H1 (cell line): ENCODE measurements at regions not wholly inside any gene's neighbourhood (a gene's known extent, or its start where the extent isn't known, plus 50 kb on each side); places are given as distances from the start of the nearest gene placed in this dataset.

ENCODE experiments used
- CTCF ChIA-PET: fragments of 300-600 bp; sonication (Branson Sonifier 250); formaldehyde crosslinking; loops from one replicate; lab custom pipeline; 2021; ENCODE audit not compliant: partially characterized antibody; lab: Charles Lee
- POLR2A ChIA-PET: fragments of 300-600 bp; sonication (Branson Sonifier 250); formaldehyde crosslinking; loops from one replicate; lab custom pipeline; 2021; ENCODE audit warnings: inconsistent platforms; ENCODE audit not compliant: partially characterized antibody; lab: Charles Lee
- DNase-seq, 2 experiments: peaks; one replicate each; pipeline versions ENCODE4 v3.0.0 to v3.0.0-alpha.2; 2010 to 2022; ENCODE audit warnings: low spot score in 2 of 2, low read depth in 1 of 2, mixed read lengths in 1 of 2
- FAIRE-seq: peaks from 2 replicates; lab custom pipeline; 2011; peaks lifted over from hg19 to GRCh38; lab: Jason Lieb, UNC
- H2AFZ ChIP-seq: 2 replicates; pipeline ENCODE4 v1.8.1; 2012; ENCODE audit warnings: low read length, inconsistent platforms
- H2AK5ac ChIP-seq: 2 replicates; pipeline ENCODE4 v1.6.1; 2013; ENCODE audit warnings: low read depth, low read length
- H2BK120ac ChIP-seq: replicated peaks from 2 replicates; pipeline ENCODE3; 2013; ENCODE audit warnings: low read depth, low read length, inconsistent platforms
- H2BK12ac ChIP-seq: 2 replicates; pipeline ENCODE4 v1.6.1; 2013; ENCODE audit warnings: low read depth, low read length
- H2BK15ac ChIP-seq: 2 replicates; pipeline ENCODE4 v1.6.1; 2013; ENCODE audit warnings: low read length
- H2BK20ac ChIP-seq: 2 replicates; pipeline ENCODE4 v1.6.1; 2013; ENCODE audit warnings: low read length
- H2BK5ac ChIP-seq: 2 replicates; pipeline ENCODE4 v1.6.1; 2013; ENCODE audit warnings: low read depth, low read length
- H3K14ac ChIP-seq: 2 replicates; pipeline ENCODE4 v1.6.1; 2013; ENCODE audit warnings: inconsistent platforms; ENCODE audit not compliant: insufficient read length
- H3K18ac ChIP-seq: 2 replicates; pipeline ENCODE4 v1.6.1; 2013; ENCODE audit warnings: low read length; ENCODE audit errors: extremely low read depth
- H3K23ac ChIP-seq: 2 replicates; pipeline ENCODE4 v1.6.1; 2013; ENCODE audit warnings: inconsistent platforms; ENCODE audit not compliant: insufficient read length
- H3K23me2 ChIP-seq: 2 replicates; pipeline ENCODE4 v1.6.1; 2013; ENCODE audit warnings: low read depth, low read length
- H3K27ac ChIP-seq: 2 replicates; pipeline ENCODE4 v1.6.1; 2011; ENCODE audit warnings: low read depth, low read length, inconsistent platforms
- H3K27me3 ChIP-seq, 4 experiments: replicated peaks in 1 of 4; 1 replicate in 1 of 4; 2 replicates in 3 of 4; pipeline versions ENCODE4 v1.6.1 to v1.8.1; 2011 to 2013; ENCODE audit warnings: low read length in 3 of 4, mild to moderate bottlenecking in 3 of 4, inconsistent platforms in 2 of 4, mixed read lengths in 2 of 4, moderate library complexity in 1 of 4; ENCODE audit not compliant: control insufficient read depth in 3 of 4, insufficient read depth in 3 of 4; ENCODE audit errors: extremely low read depth in 1 of 4
- H3K36me3 ChIP-seq, 4 experiments: 2 replicates each; pipeline versions ENCODE4 v1.6.1 to v1.8.1; 2011 to 2013; ENCODE audit warnings: mild to moderate bottlenecking in 4 of 4, low read length in 3 of 4, moderate library complexity in 2 of 4, control low read depth in 1 of 4, inconsistent platforms in 1 of 4; ENCODE audit not compliant: insufficient read depth in 4 of 4, control insufficient read depth in 2 of 4
- H3K4ac ChIP-seq: replicated peaks from 2 replicates; pipeline ENCODE3; 2013; ENCODE audit warnings: low read length, low read depth, mixed read lengths, inconsistent platforms; ENCODE audit not compliant: insufficient read length
- H3K4me1 ChIP-seq, 4 experiments: replicated peaks in 1 of 4; 1 replicate in 1 of 4; 2 replicates in 3 of 4; pipeline versions ENCODE4 v1.6.1 to v1.8.1; 2011 to 2013; ENCODE audit warnings: low read length in 3 of 4, inconsistent platforms in 2 of 4, mixed read lengths in 1 of 4; ENCODE audit not compliant: insufficient read depth in 4 of 4, control insufficient read depth in 3 of 4
- H3K4me2 ChIP-seq, 2 experiments: 2 replicates each; pipeline versions ENCODE4 v1.6.1 to v1.8.1; 2011 to 2013; ENCODE audit warnings: low read depth in 2 of 2, low read length in 2 of 2, control low read depth in 1 of 2, inconsistent platforms in 1 of 2, mild to moderate bottlenecking in 1 of 2; ENCODE audit not compliant: insufficient read depth in 1 of 2
- H3K4me3 ChIP-seq, 4 experiments: fragments of 200-600, 300-600 bp in 1 of 4; sonication (generic), shearing (Covaris generic), sonication (Bioruptor Twin) in 1 of 4; 2 replicates each; pipeline versions ENCODE4 v1.5.1 to v1.8.1; 2011 to 2016; ENCODE audit warnings: low read length in 4 of 4, low read depth in 3 of 4, control low read depth in 2 of 4, inconsistent platforms in 2 of 4, mild to moderate bottlenecking in 2 of 4, mixed read lengths in 1 of 4, moderate library complexity in 1 of 4; ENCODE audit not compliant: insufficient read depth in 2 of 4; ENCODE audit errors: extremely low read depth in 1 of 4
- H3K56ac ChIP-seq: replicated peaks from 2 replicates; pipeline ENCODE3; 2013; ENCODE audit warnings: low read depth, mild to moderate bottlenecking, mixed read lengths, low read length, inconsistent platforms; ENCODE audit not compliant: insufficient read length
- H3K79me1 ChIP-seq: 2 replicates; pipeline ENCODE4 v1.6.1; 2013; ENCODE audit warnings: low read depth, low read length, control low read depth
- H3K79me2 ChIP-seq, 2 experiments: 2 replicates each; pipeline versions ENCODE4 v1.6.1 to v1.8.1; 2012 to 2013; ENCODE audit warnings: low read length in 2 of 2, mild to moderate bottlenecking in 2 of 2, inconsistent platforms in 1 of 2; ENCODE audit not compliant: insufficient read depth in 2 of 2, control insufficient read depth in 1 of 2
- H3K9ac ChIP-seq, 4 experiments: replicated peaks in 1 of 4; 1 replicate in 1 of 4; 2 replicates in 3 of 4; pipeline versions ENCODE4 v1.6.1 to v1.8.1; 2011 to 2013; ENCODE audit warnings: low read depth in 3 of 4, low read length in 3 of 4, control low read depth in 2 of 4, mild to moderate bottlenecking in 2 of 4, moderate library complexity in 2 of 4, inconsistent platforms in 1 of 4; ENCODE audit errors: extremely low read depth in 1 of 4
- H3K9me3 ChIP-seq, 2 experiments: 2 replicates each; pipeline versions ENCODE4 v1.6.1 to v1.8.1; 2012 to 2013; ENCODE audit warnings: mild to moderate bottlenecking in 2 of 2, moderate library complexity in 2 of 2, control low read depth in 1 of 2, inconsistent platforms in 1 of 2, low read depth in 1 of 2, low read length in 1 of 2, mixed read lengths in 1 of 2; ENCODE audit not compliant: insufficient read depth in 2 of 2
- H4K20me1 ChIP-seq, 2 experiments: replicated peaks in 1 of 2; 2 replicates each; pipeline versions ENCODE3 to v1.8.1; 2011 to 2013; ENCODE audit warnings: inconsistent platforms in 2 of 2, low read length in 2 of 2, mild to moderate bottlenecking in 1 of 2; ENCODE audit not compliant: insufficient read depth in 2 of 2, control insufficient read depth in 1 of 2
- H4K5ac ChIP-seq: 2 replicates; pipeline ENCODE4 v1.6.1; 2013; ENCODE audit warnings: low read length, low read depth, mixed read lengths, inconsistent platforms; ENCODE audit not compliant: insufficient read length
- H4K8ac ChIP-seq: 2 replicates; pipeline ENCODE4 v1.8.0; 2013; ENCODE audit warnings: mild to moderate bottlenecking, moderate library complexity, low read length, inconsistent platforms; ENCODE audit not compliant: insufficient read depth; ENCODE audit errors: extremely low read depth
- H4K91ac ChIP-seq: replicated peaks from 2 replicates; pipeline ENCODE3; 2013; ENCODE audit warnings: low read length, mixed read lengths, inconsistent platforms; ENCODE audit not compliant: insufficient read length
- SP1 ChIP-seq: IDR thresholded peaks from 2 replicates; pipeline ENCODE4 v1.6.1; 2011; ENCODE audit warnings: low read depth, low read length
- WGBS, 2 experiments: shearing (Covaris generic) in 1 of 2; methylation state at CpG; one replicate each; pipeline versions ENCODE4 v1.1.6 to v1.1.7; 2013 to 2015; ENCODE audit warnings: low lambda C conversion rate in 2 of 2, mixed read lengths in 2 of 2, inconsistent platforms in 1 of 2, low coverage in 1 of 2, missing lambda C conversion rate in 1 of 2; ENCODE audit not compliant: insufficient replicate concordance in 2 of 2, insufficient coverage in 1 of 2, insufficient read length in 1 of 2; ENCODE audit errors: extremely low coverage in 1 of 2, missing lambda C conversion rate in 1 of 2; 5-methylcytosine and 5-hydroxymethylcytosine counted together

GRCh38 chr1:105591681-105592080 lies 1464.8 kb upstream of the PRMT6 start:
- Histone ChIP-seq H3K9ac (no peak overlapping the region), H3K4ac (no peak overlapping the region), H3K27ac (no peak overlapping the region), H2AK5ac (no peak overlapping the region), H4K91ac (no peak overlapping the region), H3K79me1 (no peaks in the 10 kb centered on the region), H3K23me2 (no peaks in the 10 kb centered on the region), H3K14ac (no peak overlapping the region), H3K18ac (no peak overlapping the region), H2BK12ac (no peak overlapping the region), H2BK5ac (no peak overlapping the region), H3K27me3 (no peaks in the 10 kb centered on the region), H3K23ac (no peak overlapping the region), H2BK20ac (no peak overlapping the region), H2AFZ (no peak overlapping the region), H3K4me2 (no peak overlapping the region), H4K8ac (no peak overlapping the region), H3K9me3 (no peaks in the 10 kb centered on the region; a peak in 1 of 4 replicates), H2BK120ac (no peak overlapping the region), H3K4me3 (no peak overlapping the region), H3K56ac (no peak overlapping the region), H3K4me1 (no peaks in the 10 kb centered on the region), H3K36me3 (no peaks in the 10 kb centered on the region), H4K20me1 (no peaks in the 10 kb centered on the region), H2BK15ac (no peak overlapping the region), H4K5ac (no peak overlapping the region), H3K79me2 (no peaks in the 10 kb centered on the region)
- TF ChIP-seq SP1, result no peak
- ChIA-PET POLR2A (interaction anchor here (0.7 kb wide), 1 partner anchor 558 kb away, joined by 3 read pairs; no protein-coding TSS in a partner anchor), CTCF (no interaction called here)
- 87% methylated on average over 1 of the region's 1 CpG; no CpG with 5 or more reads in 1 of the 2 experiments for WGBS, 2 experiments
- no peak for FAIRE-seq
- DNase-seq, result no peak
